Caco-2 (cell line): ENCODE measurements at regions not wholly inside any gene's neighbourhood (a gene's known extent, or its start where the extent isn't known, plus 50 kb on each side); places are given as distances from the start of the nearest gene placed in this dataset.

Experiments used
- BruUV-seq: library from RNA; stranded (reverse); fragments of 400-500 nt; replicated peaks from 2 replicates; lab custom pipeline; 2021; lab: Mats Ljungman, UMichigan
- CTCF ChIA-PET: fragments of 300-600 bp; sonication (Branson Sonifier 250); formaldehyde crosslinking; loops from one replicate; lab custom pipeline; 2022; ENCODE audit warnings: antibody characterized with exemption; lab: Charles Lee
- POLR2A ChIA-PET: fragments of 300-600 bp; sonication (Branson Sonifier 250); formaldehyde crosslinking; loops from one replicate; lab custom pipeline; 2022; ENCODE audit warnings: antibody characterized with exemption; lab: Charles Lee
- DNase-seq, 2 experiments: peaks; one replicate each; pipeline versions ENCODE4 v3.0.0 to v3.0.0-alpha.2; 2020 to 2022
- H3K27me3 ChIP-seq: replicated peaks from 2 replicates; pipeline ENCODE4 v1.6.0; 2011; ENCODE audit warnings: low read length; ENCODE audit not compliant: control insufficient read depth, insufficient read depth
- H3K36me3 ChIP-seq: 2 replicates; pipeline ENCODE4 v1.5.1; 2011; ENCODE audit warnings: low read length; ENCODE audit not compliant: control insufficient read depth, insufficient read depth
- H3K4me1 ChIP-seq: fragments of 250-450 bp; sonication (Bioruptor Pico); 2 replicates; pipeline ENCODE4 v1.5.1; 2020; ENCODE audit warnings: mild to moderate bottlenecking
- H3K4me3 ChIP-seq: 2 replicates; pipeline ENCODE4 v1.5.1; 2011; ENCODE audit warnings: low read depth, mild to moderate bottlenecking, control low read depth, low read length
- H3K9me3 ChIP-seq: fragments of 250-450 bp; sonication (Bioruptor Pico); 2 replicates; pipeline ENCODE4 v1.5.1; 2020; ENCODE audit warnings: mild to moderate bottlenecking, moderate library complexity
- H3K27ac Mint-ChIP-seq: one replicate; pipeline ENCODE4 v1.8.0; 2022; ENCODE audit warnings: mixed read lengths; ENCODE audit not compliant: unreplicated experiment
- H3K27me3 Mint-ChIP-seq: one replicate; pipeline ENCODE4 v1.8.0; 2022; ENCODE audit warnings: mixed read lengths; ENCODE audit not compliant: insufficient read depth, unreplicated experiment
- H3K36me3 Mint-ChIP-seq: one replicate; pipeline ENCODE4 v1.8.0; 2022; ENCODE audit warnings: mild to moderate bottlenecking, mixed read lengths; ENCODE audit not compliant: insufficient read depth, unreplicated experiment
- H3K4me1 Mint-ChIP-seq: one replicate; pipeline ENCODE4 v1.8.0; 2022; ENCODE audit warnings: low read depth, mixed read lengths; ENCODE audit not compliant: unreplicated experiment
- H3K4me3 Mint-ChIP-seq: one replicate; pipeline ENCODE4 v1.8.0; 2022; ENCODE audit warnings: mild to moderate bottlenecking, moderate library complexity, mixed read lengths; ENCODE audit not compliant: unreplicated experiment
- H3K9me3 Mint-ChIP-seq: one replicate; pipeline ENCODE4 v1.8.0; 2022; ENCODE audit warnings: mixed read lengths; ENCODE audit not compliant: unreplicated experiment
- CTCF ChIP-seq, 2 experiments: fragments of 200-600 bp in 1 of 2; IDR thresholded peaks; 1 replicate in 1 of 2; 2 replicates in 1 of 2; pipeline versions ENCODE4 v1.5.1 to v1.8.0; 2011 to 2022; ENCODE audit warnings: antibody characterized with exemption in 1 of 2, control low read depth in 1 of 2, inconsistent platforms in 1 of 2, low read depth in 1 of 2, low read length in 1 of 2, mild to moderate bottlenecking in 1 of 2, moderate library complexity in 1 of 2; ENCODE audit not compliant: insufficient read depth in 1 of 2, severe bottlenecking in 1 of 2, unreplicated experiment in 1 of 2
- intact Hi-C: fragments of 100-400 bp; cut with micrococcal nuclease; formaldehyde crosslinking; loops from one replicate; pipeline ENCODE4 v1.10.0; 2022; ENCODE audit not compliant: unreplicated experiment

- Histone ChIP-seq H3K9me3 (no peaks in the 10 kb centered on the region), H3K36me3 (no peaks in the 10 kb centered on the region), H3K4me1 (no peaks in the 10 kb centered on the region), H3K27me3 (no peaks in the 10 kb centered on the region), H3K4me3 (no peak overlapping the region)
- H3K4me1 Mint-ChIP-seq = no peaks in the 10 kb centered on the region
- BruUV-seq = no TSS peak
- CTCF ChIA-PET = no interaction called here
- no peaks in the 10 kb centered on the region for H3K9me3 Mint-ChIP-seq
- H3K27ac Mint-ChIP-seq = no peak overlapping the region
- H3K36me3 Mint-ChIP-seq = no peaks in the 10 kb centered on the region
- no peak for DNase-seq
- H3K4me3 Mint-ChIP-seq = no peak overlapping the region
- intact Hi-C loops = loop anchor here (10.0 kb wide), 1 partner anchor 617 kb away; the partner anchor contains the start of gene BCL11A
- H3K27me3 Mint-ChIP-seq = peaks cover 3% of the 10 kb centered on the region
- POLR2A ChIA-PET = no interaction called here
- no peak for TF ChIP-seq CTCF (IDR thresholded peaks at IDR 0.05; ENCODE audit: insufficient read depth in 1 of 2, low read depth in 1 of 2, low read length in 1 of 2, severe bottlenecking in 1 of 2, unreplicated experiment in 1 of 2)
Measured at GRCh38 chr2:59938181-59938580, 615.3 kb downstream of the BCL11A start.

- no peaks in the 10 kb centered on the region for H3K4me1 ChIP-seq
- H3K27ac Mint-ChIP-seq = no peak overlapping the region
- DNase-seq = no peak
- intact Hi-C loops = loop anchor here (10.0 kb wide), 1 partner anchor 619 kb away; the partner anchor contains the start of gene BCL11A
- H3K36me3 Mint-ChIP-seq = no peaks in the 10 kb centered on the region
- no peaks in the 10 kb centered on the region for H3K9me3 ChIP-seq
- no peak overlapping the region for H3K4me3 Mint-ChIP-seq
- H3K27me3 ChIP-seq = no peaks in the 10 kb centered on the region
- BruUV-seq = no TSS peak
- ChIA-PET CTCF (no interaction called here), POLR2A (no interaction called here)
- H3K4me1 Mint-ChIP-seq = no peaks in the 10 kb centered on the region
- no peak overlapping the region for H3K4me3 ChIP-seq
- peaks cover 7% of the 10 kb centered on the region for H3K9me3 Mint-ChIP-seq
- peaks cover 3% of the 10 kb centered on the region for H3K27me3 Mint-ChIP-seq
- H3K36me3 ChIP-seq = no peaks in the 10 kb centered on the region
- TF ChIP-seq CTCF (IDR thresholded peaks at IDR 0.05; ENCODE audit: insufficient read depth in 1 of 2, low read depth in 1 of 2, low read length in 1 of 2, severe bottlenecking in 1 of 2, unreplicated experiment in 1 of 2) = no peak
Measured at GRCh38 chr2:59936048-59936447, 617.4 kb downstream of the BCL11A start.

GRCh38 chr2:59935005-59935404 lies 618.4 kb downstream of the BCL11A start:
- ChIA-PET POLR2A (no interaction called here), CTCF (no interaction called here)
- H3K27me3 ChIP-seq = no peaks in the 10 kb centered on the region
- Mint-ChIP-seq H3K36me3 (no peaks in the 10 kb centered on the region), H3K27me3 (peaks cover 6% of the 10 kb centered on the region), H3K27ac (no peak overlapping the region), H3K9me3 (peaks cover 7% of the 10 kb centered on the region), H3K4me3 (no peak overlapping the region), H3K4me1 (no peaks in the 10 kb centered on the region)
- TF ChIP-seq CTCF (IDR thresholded peaks at IDR 0.05; ENCODE audit: insufficient read depth in 1 of 2, low read depth in 1 of 2, low read length in 1 of 2, severe bottlenecking in 1 of 2, unreplicated experiment in 1 of 2) = no peak
- peak in 1 of 2 experiments; percentile 9 for DNase-seq
- no TSS peak for BruUV-seq
- no peaks in the 10 kb centered on the region for H3K9me3 ChIP-seq
- H3K4me3 ChIP-seq = no peak overlapping the region
- intact Hi-C loops = loop anchor here (10.0 kb wide), 1 partner anchor 620 kb away; the partner anchor contains the start of gene BCL11A
- no peaks in the 10 kb centered on the region for H3K4me1 ChIP-seq
- no peaks in the 10 kb centered on the region for H3K36me3 ChIP-seq
